Breast epithelium (tissue), 4 donors: ENCODE measurements at regions not wholly inside any gene's neighbourhood (a gene's known extent, or its start where the extent isn't known, plus 50 kb on each side); places are given as distances from the start of the nearest gene placed in this dataset.

Experiments
- DNase-seq, 2 donors: peaks; one replicate each; pipeline ENCODE4 v3.0.0-alpha.2; 2019; ENCODE audit warnings: low spot score in 2 of 2
- H3K27ac ChIP-seq, 2 donors: fragments of 200-600 bp; sonication (generic) in 1 of 2; one replicate each; pipeline ENCODE4 v1.5.1; 2016 to 2019; ENCODE audit warnings: mild to moderate bottlenecking in 1 of 2
- H3K27me3 ChIP-seq, 2 donors: fragments of 200-600 bp; sonication (generic) in 1 of 2; one replicate each; pipeline versions ENCODE4 v1.5.1 to v1.6.0; 2017 to 2019; ENCODE audit warnings: control low read depth in 1 of 2, mild to moderate bottlenecking in 1 of 2
- H3K36me3 ChIP-seq: fragments of 200-600 bp; one replicate; pipeline ENCODE4 v1.5.1; 2019
- H3K4me1 ChIP-seq, 2 donors: fragments of 200-600 bp; sonication (generic); one replicate each; pipeline ENCODE4 v1.5.1; 2016 to 2019; ENCODE audit warnings: control low read depth in 1 of 2
- H3K4me3 ChIP-seq, 3 donors: fragments of 200-600 bp; sonication (generic); 1 replicate in 2 of 3; 2 replicates in 1 of 3; pipeline ENCODE4 v1.5.1; 2016 to 2019; ENCODE audit warnings: mild to moderate bottlenecking in 3 of 3, moderate library complexity in 2 of 3
- H3K9me3 ChIP-seq, 2 donors: fragments of 200-600 bp; sonication (generic) in 1 of 2; one replicate each; pipeline ENCODE4 v1.5.1; 2016 to 2019; ENCODE audit warnings: control low read depth in 1 of 2
- CTCF ChIP-seq, 3 donors: fragments of 450-650 bp; IDR thresholded peaks; one replicate each; pipeline ENCODE4 v1.5.1; 2016 to 2017; ENCODE audit warnings: antibody characterized with exemption in 3 of 3, mild to moderate bottlenecking in 3 of 3, moderate library complexity in 3 of 3
- POLR2A ChIP-seq: fragments of 450-650 bp; IDR thresholded peaks from one replicate; pipeline ENCODE4 v1.6.1; 2016; ENCODE audit warnings: antibody characterized with exemption, mild to moderate bottlenecking, moderate library complexity
- POLR2AphosphoS5 ChIP-seq, 3 donors: sonication (generic); formaldehyde crosslinking; IDR thresholded peaks; one replicate each; pipeline ENCODE4 v1.6.1; 2017; ENCODE audit warnings: antibody characterized with exemption in 3 of 3
- intact Hi-C: fragments of 100-400 bp; cut with DNase I; formaldehyde crosslinking; loops from one replicate; pipeline ENCODE4 v1.15.1; 2023; ENCODE audit warnings: low total_unique reads

- Histone ChIP-seq H3K36me3 (no peaks in the 10 kb centered on the region), H3K4me3 (peak overlapping the region in 1 of 3 donors; percentile 63), H3K9me3 (no peaks in the 10 kb centered on the region), H3K27me3 (no peaks in the 10 kb centered on the region), H3K27ac (peak overlapping the region in 1 of 2 donors; percentile 95), H3K4me1 (peaks cover 4 to 10% of the 10 kb centered on the region in 2 donors)
- DNase-seq = no peak
- no peak for TF ChIP-seq POLR2A
- TF ChIP-seq CTCF (IDR thresholded peaks at IDR 0.05) = no peak
- TF ChIP-seq POLR2AphosphoS5 (IDR thresholded peaks at IDR 0.05) = no peak
- intact Hi-C loops = no loop called here
Observed at GRCh38 chr9:35540315-35540714, 50.4 kb downstream of the RUSC2 start.

GRCh38 chr9:35546853-35547252 is 56.9 kb downstream of the RUSC2 start:
- no peak overlapping the region for H3K27ac ChIP-seq
- intact Hi-C loops = no loop called here
- no peak overlapping the region for H3K4me3 ChIP-seq
- no peaks in the 10 kb centered on the region for H3K27me3 ChIP-seq
- no peaks in the 10 kb centered on the region for H3K9me3 ChIP-seq
- no peaks in the 10 kb centered on the region for H3K4me1 ChIP-seq
- TF ChIP-seq POLR2A (no peak), CTCF (IDR thresholded peaks at IDR 0.05) (no peak), POLR2AphosphoS5 (IDR thresholded peaks at IDR 0.05) (no peak)
- H3K36me3 ChIP-seq = peaks cover 4% of the 10 kb centered on the region
- no peak for DNase-seq

GRCh38 chr9:35547889-35548418 is 57.1 kb upstream of the TESK1 start:
- Histone ChIP-seq H3K4me3 (no peak overlapping the region), H3K9me3 (no peaks in the 10 kb centered on the region), H3K36me3 (peaks cover 4% of the 10 kb centered on the region), H3K27ac (no peak overlapping the region), H3K4me1 (no peaks in the 10 kb centered on the region), H3K27me3 (no peaks in the 10 kb centered on the region)
- intact Hi-C loops = no loop called here
- no peak for DNase-seq
- TF ChIP-seq POLR2A (no peak), CTCF (IDR thresholded peaks at IDR 0.05) (no peak), POLR2AphosphoS5 (IDR thresholded peaks at IDR 0.05) (no peak)

DNA sequence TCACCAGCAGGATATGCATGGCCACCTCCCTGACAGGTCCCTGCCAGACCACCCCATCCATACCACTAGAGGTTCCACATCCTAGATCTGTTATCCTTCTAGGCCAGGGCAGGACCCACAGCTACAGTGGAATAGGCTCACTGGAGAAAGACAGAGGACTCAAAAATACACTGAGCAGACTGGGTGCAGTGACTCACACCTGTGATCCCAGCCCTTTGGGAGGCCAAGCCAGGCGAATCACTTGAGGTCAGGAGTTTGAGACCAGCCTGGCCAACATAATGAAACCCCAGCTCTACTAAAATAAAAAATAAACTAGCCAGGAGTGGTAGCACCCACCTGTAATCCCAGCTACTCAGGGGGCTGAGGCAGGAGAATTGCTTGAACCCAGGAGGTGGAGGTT is 56.5 kb upstream of the TESK1 start:
- Histone ChIP-seq H3K4me3 (no peak overlapping the region), H3K4me1 (no peaks in the 10 kb centered on the region), H3K9me3 (no peaks in the 10 kb centered on the region), H3K36me3 (peaks cover 4% of the 10 kb centered on the region), H3K27me3 (no peaks in the 10 kb centered on the region), H3K27ac (no peak overlapping the region)
- intact Hi-C loops = no loop called here
- no peak for DNase-seq
- TF ChIP-seq POLR2A = no peak
- TF ChIP-seq CTCF (IDR thresholded peaks at IDR 0.05) = no peak
- TF ChIP-seq POLR2AphosphoS5 (IDR thresholded peaks at IDR 0.05) = no peak

DNA sequence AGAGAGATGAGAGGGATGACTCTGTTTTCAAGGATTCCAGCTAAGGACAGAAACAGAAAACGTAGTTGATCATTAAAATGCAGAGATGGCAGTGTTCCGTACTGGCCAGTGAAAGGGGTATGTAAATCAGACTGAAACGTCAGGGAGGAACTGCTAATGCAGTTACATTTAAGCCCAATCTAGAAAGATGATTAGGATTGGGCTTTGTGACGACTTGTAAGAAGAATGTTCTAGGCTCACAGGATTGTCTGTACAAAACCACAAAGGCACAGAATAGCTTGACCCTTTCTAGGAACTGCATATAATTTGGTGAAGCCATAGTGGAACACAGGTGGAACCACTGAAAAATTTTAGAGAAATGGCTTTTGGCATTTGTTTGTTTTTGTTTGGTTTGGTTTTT is 55.6 kb upstream of the TESK1 start:
- TF ChIP-seq CTCF (IDR thresholded peaks at IDR 0.05) (no peak), POLR2AphosphoS5 (IDR thresholded peaks at IDR 0.05) (no peak), POLR2A (no peak)
- DNase-seq = no peak
- Histone ChIP-seq H3K36me3 (peaks cover 4% of the 10 kb centered on the region), H3K27ac (no peak overlapping the region), H3K9me3 (no peaks in the 10 kb centered on the region), H3K27me3 (no peaks in the 10 kb centered on the region), H3K4me1 (no peaks in the 10 kb centered on the region), H3K4me3 (no peak overlapping the region)
- intact Hi-C loops = no loop called here
